H1 (cell line): ENCODE measurements at regions not wholly inside any gene's neighbourhood (a gene's known extent, or its start where the extent isn't known, plus 50 kb on each side); places are given as distances from the start of the nearest gene placed in this dataset.

Source experiments
- CTCF ChIA-PET: fragments of 300-600 bp; sonication (Branson Sonifier 250); formaldehyde crosslinking; loops from one replicate; lab custom pipeline; 2021; ENCODE audit not compliant: partially characterized antibody; lab: Charles Lee
- POLR2A ChIA-PET: fragments of 300-600 bp; sonication (Branson Sonifier 250); formaldehyde crosslinking; loops from one replicate; lab custom pipeline; 2021; ENCODE audit warnings: inconsistent platforms; ENCODE audit not compliant: partially characterized antibody; lab: Charles Lee
- DNase-seq, 2 experiments: peaks; one replicate each; pipeline versions ENCODE4 v3.0.0 to v3.0.0-alpha.2; 2010 to 2022; ENCODE audit warnings: low spot score in 2 of 2, low read depth in 1 of 2, mixed read lengths in 1 of 2
- FAIRE-seq: peaks from 2 replicates; lab custom pipeline; 2011; peaks lifted over from hg19 to GRCh38; lab: Jason Lieb, UNC
- H2AFZ ChIP-seq: 2 replicates; pipeline ENCODE4 v1.8.1; 2012; ENCODE audit warnings: low read length, inconsistent platforms
- H2AK5ac ChIP-seq: 2 replicates; pipeline ENCODE4 v1.6.1; 2013; ENCODE audit warnings: low read depth, low read length
- H2BK120ac ChIP-seq: replicated peaks from 2 replicates; pipeline ENCODE3; 2013; ENCODE audit warnings: low read depth, low read length, inconsistent platforms
- H2BK12ac ChIP-seq: 2 replicates; pipeline ENCODE4 v1.6.1; 2013; ENCODE audit warnings: low read depth, low read length
- H2BK15ac ChIP-seq: 2 replicates; pipeline ENCODE4 v1.6.1; 2013; ENCODE audit warnings: low read length
- H2BK20ac ChIP-seq: 2 replicates; pipeline ENCODE4 v1.6.1; 2013; ENCODE audit warnings: low read length
- H2BK5ac ChIP-seq: 2 replicates; pipeline ENCODE4 v1.6.1; 2013; ENCODE audit warnings: low read depth, low read length
- H3K14ac ChIP-seq: 2 replicates; pipeline ENCODE4 v1.6.1; 2013; ENCODE audit warnings: inconsistent platforms; ENCODE audit not compliant: insufficient read length
- H3K18ac ChIP-seq: 2 replicates; pipeline ENCODE4 v1.6.1; 2013; ENCODE audit warnings: low read length; ENCODE audit errors: extremely low read depth
- H3K23ac ChIP-seq: 2 replicates; pipeline ENCODE4 v1.6.1; 2013; ENCODE audit warnings: inconsistent platforms; ENCODE audit not compliant: insufficient read length
- H3K23me2 ChIP-seq: 2 replicates; pipeline ENCODE4 v1.6.1; 2013; ENCODE audit warnings: low read depth, low read length
- H3K27ac ChIP-seq: 2 replicates; pipeline ENCODE4 v1.6.1; 2011; ENCODE audit warnings: low read depth, low read length, inconsistent platforms
- H3K27me3 ChIP-seq, 4 experiments: replicated peaks in 1 of 4; 1 replicate in 1 of 4; 2 replicates in 3 of 4; pipeline versions ENCODE4 v1.6.1 to v1.8.1; 2011 to 2013; ENCODE audit warnings: low read length in 3 of 4, mild to moderate bottlenecking in 3 of 4, inconsistent platforms in 2 of 4, mixed read lengths in 2 of 4, moderate library complexity in 1 of 4; ENCODE audit not compliant: control insufficient read depth in 3 of 4, insufficient read depth in 3 of 4; ENCODE audit errors: extremely low read depth in 1 of 4
- H3K36me3 ChIP-seq, 4 experiments: 2 replicates each; pipeline versions ENCODE4 v1.6.1 to v1.8.1; 2011 to 2013; ENCODE audit warnings: mild to moderate bottlenecking in 4 of 4, low read length in 3 of 4, moderate library complexity in 2 of 4, control low read depth in 1 of 4, inconsistent platforms in 1 of 4; ENCODE audit not compliant: insufficient read depth in 4 of 4, control insufficient read depth in 2 of 4
- H3K4ac ChIP-seq: replicated peaks from 2 replicates; pipeline ENCODE3; 2013; ENCODE audit warnings: low read length, low read depth, mixed read lengths, inconsistent platforms; ENCODE audit not compliant: insufficient read length
- H3K4me1 ChIP-seq, 4 experiments: replicated peaks in 1 of 4; 1 replicate in 1 of 4; 2 replicates in 3 of 4; pipeline versions ENCODE4 v1.6.1 to v1.8.1; 2011 to 2013; ENCODE audit warnings: low read length in 3 of 4, inconsistent platforms in 2 of 4, mixed read lengths in 1 of 4; ENCODE audit not compliant: insufficient read depth in 4 of 4, control insufficient read depth in 3 of 4
- H3K4me2 ChIP-seq, 2 experiments: 2 replicates each; pipeline versions ENCODE4 v1.6.1 to v1.8.1; 2011 to 2013; ENCODE audit warnings: low read depth in 2 of 2, low read length in 2 of 2, control low read depth in 1 of 2, inconsistent platforms in 1 of 2, mild to moderate bottlenecking in 1 of 2; ENCODE audit not compliant: insufficient read depth in 1 of 2
- H3K4me3 ChIP-seq, 4 experiments: fragments of 200-600, 300-600 bp in 1 of 4; sonication (generic), shearing (Covaris generic), sonication (Bioruptor Twin) in 1 of 4; 2 replicates each; pipeline versions ENCODE4 v1.5.1 to v1.8.1; 2011 to 2016; ENCODE audit warnings: low read length in 4 of 4, low read depth in 3 of 4, control low read depth in 2 of 4, inconsistent platforms in 2 of 4, mild to moderate bottlenecking in 2 of 4, mixed read lengths in 1 of 4, moderate library complexity in 1 of 4; ENCODE audit not compliant: insufficient read depth in 2 of 4; ENCODE audit errors: extremely low read depth in 1 of 4
- H3K56ac ChIP-seq: replicated peaks from 2 replicates; pipeline ENCODE3; 2013; ENCODE audit warnings: low read depth, mild to moderate bottlenecking, mixed read lengths, low read length, inconsistent platforms; ENCODE audit not compliant: insufficient read length
- H3K79me1 ChIP-seq: 2 replicates; pipeline ENCODE4 v1.6.1; 2013; ENCODE audit warnings: low read depth, low read length, control low read depth
- H3K79me2 ChIP-seq, 2 experiments: 2 replicates each; pipeline versions ENCODE4 v1.6.1 to v1.8.1; 2012 to 2013; ENCODE audit warnings: low read length in 2 of 2, mild to moderate bottlenecking in 2 of 2, inconsistent platforms in 1 of 2; ENCODE audit not compliant: insufficient read depth in 2 of 2, control insufficient read depth in 1 of 2
- H3K9ac ChIP-seq, 4 experiments: replicated peaks in 1 of 4; 1 replicate in 1 of 4; 2 replicates in 3 of 4; pipeline versions ENCODE4 v1.6.1 to v1.8.1; 2011 to 2013; ENCODE audit warnings: low read depth in 3 of 4, low read length in 3 of 4, control low read depth in 2 of 4, mild to moderate bottlenecking in 2 of 4, moderate library complexity in 2 of 4, inconsistent platforms in 1 of 4; ENCODE audit errors: extremely low read depth in 1 of 4
- H3K9me3 ChIP-seq, 2 experiments: 2 replicates each; pipeline versions ENCODE4 v1.6.1 to v1.8.1; 2012 to 2013; ENCODE audit warnings: mild to moderate bottlenecking in 2 of 2, moderate library complexity in 2 of 2, control low read depth in 1 of 2, inconsistent platforms in 1 of 2, low read depth in 1 of 2, low read length in 1 of 2, mixed read lengths in 1 of 2; ENCODE audit not compliant: insufficient read depth in 2 of 2
- H4K20me1 ChIP-seq, 2 experiments: replicated peaks in 1 of 2; 2 replicates each; pipeline versions ENCODE3 to v1.8.1; 2011 to 2013; ENCODE audit warnings: inconsistent platforms in 2 of 2, low read length in 2 of 2, mild to moderate bottlenecking in 1 of 2; ENCODE audit not compliant: insufficient read depth in 2 of 2, control insufficient read depth in 1 of 2
- H4K5ac ChIP-seq: 2 replicates; pipeline ENCODE4 v1.6.1; 2013; ENCODE audit warnings: low read length, low read depth, mixed read lengths, inconsistent platforms; ENCODE audit not compliant: insufficient read length
- H4K8ac ChIP-seq: 2 replicates; pipeline ENCODE4 v1.8.0; 2013; ENCODE audit warnings: mild to moderate bottlenecking, moderate library complexity, low read length, inconsistent platforms; ENCODE audit not compliant: insufficient read depth; ENCODE audit errors: extremely low read depth
- H4K91ac ChIP-seq: replicated peaks from 2 replicates; pipeline ENCODE3; 2013; ENCODE audit warnings: low read length, mixed read lengths, inconsistent platforms; ENCODE audit not compliant: insufficient read length
- EGR1 ChIP-seq: IDR thresholded peaks from 2 replicates; pipeline ENCODE4 v1.6.1; 2011; ENCODE audit warnings: low read depth, low read length, borderline replicate concordance
- JUN ChIP-seq: IDR thresholded peaks from 2 replicates; pipeline ENCODE4 v1.6.1; 2011; ENCODE audit warnings: low read depth, mild to moderate bottlenecking, improper control_type of control experiment, low read length
- RAD21 ChIP-seq, 2 experiments: IDR thresholded peaks in 1 of 2; conservative IDR thresholded peaks in 1 of 2; 2 replicates each; pipeline ENCODE4 v1.6.1; 2011; ENCODE audit warnings: low read depth in 2 of 2, low read length in 2 of 2, improper control_type of control experiment in 1 of 2, inconsistent platforms in 1 of 2, mild to moderate bottlenecking in 1 of 2, moderate library complexity in 1 of 2
- SIX5 ChIP-seq: IDR thresholded peaks from 2 replicates; pipeline ENCODE4 v1.6.1; 2011; ENCODE audit warnings: mild to moderate bottlenecking, low read depth, low read length
- SP2 ChIP-seq: IDR thresholded peaks from 2 replicates; pipeline ENCODE4 v1.6.1; 2012; ENCODE audit warnings: mild to moderate bottlenecking, low read length, inconsistent platforms
- SRF ChIP-seq: IDR thresholded peaks from 2 replicates; pipeline ENCODE4 v1.6.1; 2011; ENCODE audit warnings: mild to moderate bottlenecking, low read depth, low read length, moderate library complexity
- TAF1 ChIP-seq: IDR thresholded peaks from 2 replicates; pipeline ENCODE4 v1.6.1; 2011; ENCODE audit warnings: mild to moderate bottlenecking, low read depth, low read length
- TAF7 ChIP-seq: optimal IDR thresholded peaks from 2 replicates; pipeline ENCODE3; 2011; ENCODE audit warnings: low read depth, mild to moderate bottlenecking, inconsistent platforms, low read length, moderate library complexity, borderline replicate concordance
- TCF12 ChIP-seq: IDR thresholded peaks from 2 replicates; pipeline ENCODE4 v1.6.1; 2011; ENCODE audit warnings: low read depth, mild to moderate bottlenecking, low read length
- WGBS, 2 experiments: shearing (Covaris generic) in 1 of 2; methylation state at CpG; one replicate each; pipeline versions ENCODE4 v1.1.6 to v1.1.7; 2013 to 2015; ENCODE audit warnings: low lambda C conversion rate in 2 of 2, mixed read lengths in 2 of 2, inconsistent platforms in 1 of 2, low coverage in 1 of 2, missing lambda C conversion rate in 1 of 2; ENCODE audit not compliant: insufficient replicate concordance in 2 of 2, insufficient coverage in 1 of 2, insufficient read length in 1 of 2; ENCODE audit errors: extremely low coverage in 1 of 2, missing lambda C conversion rate in 1 of 2; 5-methylcytosine and 5-hydroxymethylcytosine counted together

DNA sequence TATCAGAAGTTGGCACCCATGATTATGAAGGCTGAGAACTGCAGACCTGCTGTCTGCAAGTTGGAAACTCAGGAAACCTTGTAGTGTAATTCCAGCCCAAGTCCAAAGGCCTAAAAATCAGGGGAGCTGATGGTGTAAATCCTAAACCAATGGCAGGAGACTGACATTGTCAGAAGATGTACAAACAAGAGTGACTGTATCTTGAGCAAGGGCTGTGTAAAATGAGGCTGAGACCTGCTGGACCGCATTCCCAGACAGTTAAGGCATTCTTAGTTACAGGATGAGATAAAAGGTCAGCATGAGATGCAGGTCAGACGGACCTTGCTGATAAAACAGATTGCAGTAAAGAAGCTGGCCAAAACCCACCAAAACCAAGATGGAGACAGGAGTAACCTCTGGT is 147.7 kb downstream of the COG6 start:
- H4K20me1 ChIP-seq: no peaks in the 10 kb centered on the region
- H3K4me1 ChIP-seq: peaks cover 0 to 7% (median 3%) of the 10 kb centered on the region in 4 experiments; a peak in 4 of 7 replicates
- no peak overlapping the region for H3K56ac ChIP-seq
- H2BK20ac ChIP-seq: no peak overlapping the region
- no peak overlapping the region for H3K23ac ChIP-seq
- H2BK12ac ChIP-seq: peak overlapping the region; percentile 35; the same call in 1 of the 2 replicates
- H3K4ac ChIP-seq: no peak overlapping the region
- no peaks in the 10 kb centered on the region for H3K27me3 ChIP-seq
- no peak for TF ChIP-seq SRF
- no peak for TF ChIP-seq TCF12
- TF ChIP-seq TAF1: no peak
- TF ChIP-seq TAF7: no peak
- TF ChIP-seq RAD21 (IDR thresholded peaks at IDR 0.05 in 1 of 2, conservative IDR thresholded peaks at IDR 0.05 in 1 of 2; ENCODE audit: low read depth in 2 of 2, low read length in 2 of 2): no peak
- TF ChIP-seq SP2: no peak
- no peak for TF ChIP-seq JUN
- TF ChIP-seq SIX5: no peak
- no peak for TF ChIP-seq EGR1
- no peak overlapping the region for H3K9ac ChIP-seq
- no peak for DNase-seq
- no peaks in the 10 kb centered on the region; the same call in 1 of the 2 replicates for H3K23me2 ChIP-seq
- no peak overlapping the region for H4K8ac ChIP-seq
- no peak overlapping the region for H3K14ac ChIP-seq
- H3K9me3 ChIP-seq: peaks cover 0 to 5% of the 10 kb centered on the region in 2 experiments; a peak in 1 of 4 replicates
- H4K91ac ChIP-seq: no peak overlapping the region
- H2BK120ac ChIP-seq: peak overlapping the region; percentile 92
- H3K4me3 ChIP-seq: no peak overlapping the region
- no peak overlapping the region; the same call in 1 of the 2 replicates for H3K27ac ChIP-seq
- no peaks in the 10 kb centered on the region for H3K36me3 ChIP-seq
- H3K18ac ChIP-seq: no peak overlapping the region
- FAIRE-seq: no peak
- no peak overlapping the region for H3K4me2 ChIP-seq
- H2AK5ac ChIP-seq: no peak overlapping the region
- no peak overlapping the region; the same call in 1 of the 2 replicates for H2AFZ ChIP-seq
- H2BK15ac ChIP-seq: peak overlapping the region; percentile 97
- CTCF ChIA-PET: no interaction called here
- 47% methylated on average over 2 of the region's 2 CpGs; no CpG with 5 or more reads in 1 of the 2 experiments for WGBS, 2 experiments
- H2BK5ac ChIP-seq: 0 out of 2 replicates have a peak overlapping the region, but pooled peaks have one; percentile 55
- H4K5ac ChIP-seq: no peak overlapping the region
- H3K79me1 ChIP-seq: no peaks in the 10 kb centered on the region; the same call in 1 of the 2 replicates
- no peaks in the 10 kb centered on the region for H3K79me2 ChIP-seq
- POLR2A ChIA-PET: no interaction called here
